ENCODE measurements at regions not wholly inside any gene's neighbourhood (a gene's known extent, or its start where the extent isn't known, plus 50 kb on each side); places are given as distances from the start of the nearest gene placed in this dataset.

GRCh38 chr6:14783594-14783993 lies 462.3 kb upstream of the JARID2 start:
- Histone ChIP-seq H3K18ac (ENCODE audit: low read length) (peak overlapping the region; percentile 85), H2BK5ac (ENCODE audit: low read length) (no peak overlapping the region), H3K9me3 (replicated peaks in 1 of 2; ENCODE audit: control insufficient read depth in 2 of 2, insufficient read depth in 1 of 2, low read depth in 1 of 2, low read length in 2 of 2) (peaks cover 0 to 3% of the 10 kb centered on the region in 2 donors), H2BK12ac (ENCODE audit: low read length) (peak overlapping the region; percentile 88), H4K91ac (ENCODE audit: low read depth, low read length, poor library complexity) (peak overlapping the region; percentile 14), H2BK15ac (ENCODE audit: low read length) (peak overlapping the region; percentile 56), H3K27me3 (ENCODE audit: control insufficient read depth in 3 of 3, insufficient read depth in 3 of 3, low read depth in 1 of 3, low read length in 3 of 3) (no peaks in the 10 kb centered on the region), H2AK5ac (ENCODE audit: low read depth, low read length) (peak overlapping the region; percentile 74), H3K79me1 (ENCODE audit: low read depth, low read length) (no peaks in the 10 kb centered on the region), H3K14ac (ENCODE audit: low read length) (no peak overlapping the region), H3K4me2 (ENCODE audit: insufficient read depth, low read length, poor library complexity, severe bottlenecking) (no peak overlapping the region), H3K4me3 (ENCODE audit: low read length in 2 of 2) (no peak overlapping the region), H3K9ac (ENCODE audit: low read depth, low read length, poor library complexity) (no peak overlapping the region), H4K8ac (ENCODE audit: low read depth, low read length) (no peak overlapping the region), H3K23ac (ENCODE audit: low read depth, low read length, poor library complexity) (no peak overlapping the region), H2AFZ (ENCODE audit: low read length) (no peak overlapping the region), H3K4me1 (ENCODE audit: control insufficient read depth in 2 of 2, insufficient read depth in 1 of 2, low read depth in 1 of 2, low read length in 2 of 2) (peaks cover 17 to 25% of the 10 kb centered on the region in 2 donors), H3K27ac (replicated peaks; ENCODE audit: low read length) (no peak overlapping the region), H2BK120ac (ENCODE audit: low read depth, low read length) (peak overlapping the region; percentile 49), H3K36me3 (replicated peaks in 1 of 2; ENCODE audit: control insufficient read depth in 2 of 2, insufficient read depth in 2 of 2, low read length in 2 of 2) (no peaks in the 10 kb centered on the region), H3K4ac (ENCODE audit: low read length) (no peak overlapping the region)
- no CpG with 5 or more reads among the region's 35 CpGs for WGBS, 2 donors (ENCODE audit: extremely low coverage in 2 of 2, insufficient read length in 2 of 2, insufficient replicate concordance in 1 of 2)
- DNase-seq (ENCODE audit: low spot score), result no peak

GRCh38 chr6:14784596-14785492 lies 461.0 kb upstream of the JARID2 start:
- Histone ChIP-seq H3K9me3 (replicated peaks in 1 of 2; ENCODE audit: control insufficient read depth in 2 of 2, insufficient read depth in 1 of 2, low read depth in 1 of 2, low read length in 2 of 2) (no peaks in the 10 kb centered on the region), H3K27me3 (ENCODE audit: control insufficient read depth in 3 of 3, insufficient read depth in 3 of 3, low read depth in 1 of 3, low read length in 3 of 3) (no peaks in the 10 kb centered on the region), H2AK5ac (ENCODE audit: low read depth, low read length) (no peak overlapping the region), H4K91ac (ENCODE audit: low read depth, low read length, poor library complexity) (no peak overlapping the region), H3K4me2 (ENCODE audit: insufficient read depth, low read length, poor library complexity, severe bottlenecking) (peak overlapping the region; percentile 59), H2BK15ac (ENCODE audit: low read length) (no peak overlapping the region), H3K4me3 (ENCODE audit: low read length in 2 of 2) (peak overlapping the region in 1 of 2 donors; percentile 33), H4K8ac (ENCODE audit: low read depth, low read length) (no peak overlapping the region), H2BK120ac (ENCODE audit: low read depth, low read length) (no peak overlapping the region), H3K79me1 (ENCODE audit: low read depth, low read length) (no peaks in the 10 kb centered on the region), H2AFZ (ENCODE audit: low read length) (peak overlapping the region; percentile 86), H3K18ac (ENCODE audit: low read length) (peak overlapping the region; percentile 63), H3K4me1 (ENCODE audit: control insufficient read depth in 2 of 2, insufficient read depth in 1 of 2, low read depth in 1 of 2, low read length in 2 of 2) (peaks cover 19 to 33% of the 10 kb centered on the region in 2 donors), H2BK5ac (ENCODE audit: low read length) (no peak overlapping the region), H3K36me3 (replicated peaks in 1 of 2; ENCODE audit: control insufficient read depth in 2 of 2, insufficient read depth in 2 of 2, low read length in 2 of 2) (no peaks in the 10 kb centered on the region), H3K14ac (ENCODE audit: low read length) (no peak overlapping the region), H2BK12ac (ENCODE audit: low read length) (no peak overlapping the region), H3K9ac (ENCODE audit: low read depth, low read length, poor library complexity) (no peak overlapping the region), H3K27ac (replicated peaks; ENCODE audit: low read length) (peak overlapping the region; percentile 83), H3K23ac (ENCODE audit: low read depth, low read length, poor library complexity) (no peak overlapping the region), H3K4ac (ENCODE audit: low read length) (no peak overlapping the region)
- DNase-seq (ENCODE audit: low spot score), result peak; percentile 88
- no CpG with 5 or more reads among the region's 15 CpGs for WGBS, 2 donors (ENCODE audit: extremely low coverage in 2 of 2, insufficient read length in 2 of 2, insufficient replicate concordance in 1 of 2)

GRCh38 chr6:14785493-14785790 lies 460.4 kb upstream of the JARID2 start:
- Histone ChIP-seq H3K14ac (ENCODE audit: low read length) (no peak overlapping the region), H3K36me3 (replicated peaks in 1 of 2; ENCODE audit: control insufficient read depth in 2 of 2, insufficient read depth in 2 of 2, low read length in 2 of 2) (no peaks in the 10 kb centered on the region), H2BK5ac (ENCODE audit: low read length) (no peak overlapping the region), H2AK5ac (ENCODE audit: low read depth, low read length) (no peak overlapping the region), H3K27me3 (ENCODE audit: control insufficient read depth in 3 of 3, insufficient read depth in 3 of 3, low read depth in 1 of 3, low read length in 3 of 3) (no peaks in the 10 kb centered on the region), H3K4me2 (ENCODE audit: insufficient read depth, low read length, poor library complexity, severe bottlenecking) (no peak overlapping the region), H3K4me1 (ENCODE audit: control insufficient read depth in 2 of 2, insufficient read depth in 1 of 2, low read depth in 1 of 2, low read length in 2 of 2) (peaks cover 20 to 39% of the 10 kb centered on the region in 2 donors), H3K9ac (ENCODE audit: low read depth, low read length, poor library complexity) (no peak overlapping the region), H3K4ac (ENCODE audit: low read length) (no peak overlapping the region), H3K18ac (ENCODE audit: low read length) (no peak overlapping the region), H2BK15ac (ENCODE audit: low read length) (no peak overlapping the region), H4K91ac (ENCODE audit: low read depth, low read length, poor library complexity) (no peak overlapping the region), H4K8ac (ENCODE audit: low read depth, low read length) (no peak overlapping the region), H2BK12ac (ENCODE audit: low read length) (no peak overlapping the region), H3K23ac (ENCODE audit: low read depth, low read length, poor library complexity) (no peak overlapping the region), H3K4me3 (ENCODE audit: low read length in 2 of 2) (peak overlapping the region in 1 of 2 donors; percentile 33), H2BK120ac (ENCODE audit: low read depth, low read length) (no peak overlapping the region), H2AFZ (ENCODE audit: low read length) (peak overlapping the region; percentile 86), H3K79me1 (ENCODE audit: low read depth, low read length) (no peaks in the 10 kb centered on the region), H3K9me3 (replicated peaks in 1 of 2; ENCODE audit: control insufficient read depth in 2 of 2, insufficient read depth in 1 of 2, low read depth in 1 of 2, low read length in 2 of 2) (no peaks in the 10 kb centered on the region), H3K27ac (replicated peaks; ENCODE audit: low read length) (peak overlapping the region; percentile 83)
- no peak for DNase-seq (ENCODE audit: low spot score)
- no CpG with 5 or more reads among the region's 2 CpGs for WGBS, 2 donors (ENCODE audit: extremely low coverage in 2 of 2, insufficient read length in 2 of 2, insufficient replicate concordance in 1 of 2)

- no peaks in the 10 kb centered on the region for H3K79me1 ChIP-seq (ENCODE audit: low read depth, low read length)
- no peaks in the 10 kb centered on the region for H3K9me3 ChIP-seq (replicated peaks in 1 of 2; ENCODE audit: control insufficient read depth in 2 of 2, insufficient read depth in 1 of 2, low read depth in 1 of 2, low read length in 2 of 2)
- no peak overlapping the region for H3K4ac ChIP-seq (ENCODE audit: low read length)
- no peak overlapping the region for H4K91ac ChIP-seq (ENCODE audit: low read depth, low read length, poor library complexity)
- no peak overlapping the region for H3K14ac ChIP-seq (ENCODE audit: low read length)
- H3K23ac ChIP-seq (ENCODE audit: low read depth, low read length, poor library complexity), result no peak overlapping the region
- no peak overlapping the region for H2BK5ac ChIP-seq (ENCODE audit: low read length)
- DNase-seq (ENCODE audit: low spot score), result no peak
- no peak overlapping the region for H3K4me2 ChIP-seq (ENCODE audit: insufficient read depth, low read length, poor library complexity, severe bottlenecking)
- no peak overlapping the region for H3K9ac ChIP-seq (ENCODE audit: low read depth, low read length, poor library complexity)
- H2BK15ac ChIP-seq (ENCODE audit: low read length), result no peak overlapping the region
- H2AK5ac ChIP-seq (ENCODE audit: low read depth, low read length), result no peak overlapping the region
- no peak overlapping the region for H2BK120ac ChIP-seq (ENCODE audit: low read depth, low read length)
- peaks cover 20 to 39% of the 10 kb centered on the region in 2 donors for H3K4me1 ChIP-seq (ENCODE audit: control insufficient read depth in 2 of 2, insufficient read depth in 1 of 2, low read depth in 1 of 2, low read length in 2 of 2)
- no peaks in the 10 kb centered on the region for H3K36me3 ChIP-seq (replicated peaks in 1 of 2; ENCODE audit: control insufficient read depth in 2 of 2, insufficient read depth in 2 of 2, low read length in 2 of 2)
- no peak overlapping the region for H3K4me3 ChIP-seq (ENCODE audit: low read length in 2 of 2)
- no peak overlapping the region for H2AFZ ChIP-seq (ENCODE audit: low read length)
- no CpG with 5 or more reads among the region's 3 CpGs for WGBS, 2 donors (ENCODE audit: extremely low coverage in 2 of 2, insufficient read length in 2 of 2, insufficient replicate concordance in 1 of 2)
- H3K18ac ChIP-seq (ENCODE audit: low read length), result no peak overlapping the region
- H3K27me3 ChIP-seq (ENCODE audit: control insufficient read depth in 3 of 3, insufficient read depth in 3 of 3, low read depth in 1 of 3, low read length in 3 of 3), result no peaks in the 10 kb centered on the region
- H3K27ac ChIP-seq (replicated peaks; ENCODE audit: low read length), result no peak overlapping the region
- no peak overlapping the region for H4K8ac ChIP-seq (ENCODE audit: low read depth, low read length)
- H2BK12ac ChIP-seq (ENCODE audit: low read length), result no peak overlapping the region
These were observed 459.9 kb upstream of the JARID2 start for GRCh38 chr6:14786008-14786407.
